ENCODE measurements at regions not wholly inside any gene's neighbourhood (a gene's known extent, or its start where the extent isn't known, plus 50 kb on each side); places are given as distances from the start of the nearest gene placed in this dataset.

DNA sequence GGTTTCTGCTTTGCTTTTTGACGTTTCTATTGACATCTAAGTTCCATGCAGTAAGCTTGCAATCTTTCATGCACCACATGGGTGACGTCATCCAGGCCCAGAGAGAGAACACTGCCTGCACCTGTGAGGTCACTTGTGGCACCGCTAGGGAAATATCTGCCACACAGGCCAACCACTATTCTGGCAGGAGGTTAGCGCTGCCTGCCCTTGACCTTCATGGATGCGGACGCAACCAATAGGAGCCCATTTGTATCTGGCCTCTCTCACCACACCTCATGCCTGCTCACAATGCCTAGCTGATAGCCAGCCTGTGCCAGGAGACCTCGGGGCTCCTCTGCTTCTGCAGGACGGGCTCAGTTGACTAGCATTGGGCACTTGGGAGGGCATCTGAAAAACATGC, 55.8 kb upstream of the PRR23E start:
- TF ChIP-seq, protein P1, sequence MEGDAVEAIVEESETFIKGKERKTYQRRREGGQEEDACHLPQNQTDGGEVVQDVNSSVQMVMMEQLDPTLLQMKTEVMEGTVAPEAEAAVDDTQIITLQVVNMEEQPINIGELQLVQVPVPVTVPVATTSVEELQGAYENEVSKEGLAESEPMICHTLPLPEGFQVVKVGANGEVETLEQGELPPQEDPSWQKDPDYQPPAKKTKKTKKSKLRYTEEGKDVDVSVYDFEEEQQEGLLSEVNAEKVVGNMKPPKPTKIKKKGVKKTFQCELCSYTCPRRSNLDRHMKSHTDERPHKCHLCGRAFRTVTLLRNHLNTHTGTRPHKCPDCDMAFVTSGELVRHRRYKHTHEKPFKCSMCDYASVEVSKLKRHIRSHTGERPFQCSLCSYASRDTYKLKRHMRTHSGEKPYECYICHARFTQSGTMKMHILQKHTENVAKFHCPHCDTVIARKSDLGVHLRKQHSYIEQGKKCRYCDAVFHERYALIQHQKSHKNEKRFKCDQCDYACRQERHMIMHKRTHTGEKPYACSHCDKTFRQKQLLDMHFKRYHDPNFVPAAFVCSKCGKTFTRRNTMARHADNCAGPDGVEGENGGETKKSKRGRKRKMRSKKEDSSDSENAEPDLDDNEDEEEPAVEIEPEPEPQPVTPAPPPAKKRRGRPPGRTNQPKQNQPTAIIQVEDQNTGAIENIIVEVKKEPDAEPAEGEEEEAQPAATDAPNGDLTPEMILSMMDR (IDR thresholded peaks at IDR 0.05; ENCODE audit: extremely low read depth in 1 of 2, insufficient read depth in 1 of 2, low read depth in 1 of 2, low read length in 2 of 2), result no peak
- TF ChIP-seq POLR2A (IDR thresholded peaks at IDR 0.05; ENCODE audit: low read depth, low read length) (no peak), GATA2 (IDR thresholded peaks at IDR 0.05; ENCODE audit: insufficient read depth, insufficient read length, low read depth, low read length) (no peak), POLR2AphosphoS5 (IDR thresholded peaks at IDR 0.05; ENCODE audit: insufficient read depth, low read depth, low read length) (no peak), FOS (IDR thresholded peaks at IDR 0.05; ENCODE audit: borderline replicate concordance, insufficient read depth, low read length) (no peak), EZH2 (IDR thresholded peaks at IDR 0.05; ENCODE audit: borderline replicate concordance, low read depth, low read length, severe bottlenecking) (no peak)
- TF ChIP-seq, protein P2, sequence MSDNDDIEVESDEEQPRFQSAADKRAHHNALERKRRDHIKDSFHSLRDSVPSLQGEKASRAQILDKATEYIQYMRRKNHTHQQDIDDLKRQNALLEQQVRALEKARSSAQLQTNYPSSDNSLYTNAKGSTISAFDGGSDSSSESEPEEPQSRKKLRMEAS (IDR thresholded peaks at IDR 0.05; ENCODE audit: insufficient read depth, insufficient read length), result no peak
